Spleen (tissue), 11 donors: ENCODE measurements at regions not wholly inside any gene's neighbourhood (a gene's known extent, or its start where the extent isn't known, plus 50 kb on each side); places are given as distances from the start of the nearest gene placed in this dataset.

ENCODE experiments used
- DNase-seq: peaks from one replicate; pipeline ENCODE4 v3.0.0-alpha.2; 2020
- H3K27ac ChIP-seq, 8 donors: fragments of 200-600 bp; sonication (generic) in 7 of 8; 1 replicate in 4 of 8; 2 replicates in 4 of 8; pipeline versions ENCODE4 v1.5.0 to v1.8.0; 2016 to 2021; ENCODE audit warnings: inconsistent platforms in 4 of 8, mild to moderate bottlenecking in 4 of 8, moderate library complexity in 1 of 8
- H3K27me3 ChIP-seq, 7 donors: fragments of 200-600 bp; sonication (generic) in 6 of 7; replicated peaks in 1 of 7; 1 replicate in 4 of 7; 2 replicates in 3 of 7; pipeline versions ENCODE4 v1.5.0 to v1.8.0; 2016 to 2021; ENCODE audit warnings: inconsistent platforms in 3 of 7, mild to moderate bottlenecking in 1 of 7
- H3K36me3 ChIP-seq, 6 donors: fragments of 200-600 bp; sonication (generic) in 5 of 6; 1 replicate in 4 of 6; 2 replicates in 2 of 6; pipeline versions ENCODE4 v1.5.0 to v1.8.0; 2016 to 2021; ENCODE audit warnings: inconsistent platforms in 2 of 6
- H3K4me1 ChIP-seq, 6 donors: fragments of 200-600 bp; sonication (generic) in 5 of 6; 1 replicate in 3 of 6; 2 replicates in 3 of 6; pipeline versions ENCODE4 v1.5.0 to v1.8.0; 2016 to 2021; ENCODE audit warnings: inconsistent platforms in 3 of 6
- H3K4me3 ChIP-seq, 8 donors: fragments of 200-600 bp; sonication (generic) in 7 of 8; 1 replicate in 4 of 8; 2 replicates in 4 of 8; pipeline versions ENCODE4 v1.5.0 to v1.8.0; 2016 to 2021; ENCODE audit warnings: inconsistent platforms in 4 of 8, mild to moderate bottlenecking in 4 of 8, moderate library complexity in 2 of 8
- H3K9me3 ChIP-seq, 8 donors: fragments of 200-600 bp; sonication (generic) in 7 of 8; 1 replicate in 4 of 8; 2 replicates in 4 of 8; pipeline versions ENCODE4 v1.5.0 to v1.8.0; 2016 to 2021; ENCODE audit warnings: inconsistent platforms in 4 of 8
- CTCF ChIP-seq, 11 experiments: fragments of 200-600 bp in 7 of 11; fragments of 450-650 bp in 4 of 11; sonication (generic) in 4 of 11; IDR thresholded peaks in 8 of 11; conservative IDR thresholded peaks in 3 of 11; 1 replicate in 7 of 11; 2 replicates in 4 of 11; pipeline versions ENCODE4 v1.4.0 to v1.8.0; 2016 to 2021; ENCODE audit warnings: antibody characterized with exemption in 11 of 11, inconsistent platforms in 4 of 11, mild to moderate bottlenecking in 1 of 11
- POLR2A ChIP-seq, 3 donors: fragments of 450-650 bp; IDR thresholded peaks; one replicate each; pipeline ENCODE4 v1.5.1; 2017; ENCODE audit warnings: antibody characterized with exemption in 3 of 3, mild to moderate bottlenecking in 1 of 3
- POLR2AphosphoS5 ChIP-seq, 3 donors: sonication (generic); formaldehyde crosslinking; IDR thresholded peaks; one replicate each; pipeline ENCODE4 v1.5.1; 2017; ENCODE audit warnings: antibody characterized with exemption in 3 of 3
- WGBS, 5 donors: extraction: QIAGEN DNeasy Blood & Tissue Kit in 3 of 5; methylation state at CpG; one replicate each; pipeline versions ENCODE4 v1.1.5 to v1.1.7; 2013 to 2018; 5-methylcytosine and 5-hydroxymethylcytosine counted together
- intact Hi-C: fragments of 100-400 bp; cut with DNase I; formaldehyde crosslinking; loops from one replicate; pipeline ENCODE4 v1.15.0; 2023; ENCODE audit warnings: low total_unique reads
- donor health status: healthy with polysubstance abuse.
- donor health status: DM: no; HTN: no; CAD: no; lungs with moderate emphysema.
- donor health status: DM: no; HTN: no; CAD: no.
- donor health status: Bipolar disorder and iron deficiency.
- donor health status: healthy.
- donor health status: DM: no; HTN: no; CAD: no.
- donor health status: DM: yes; HTN: yes; CAD: no.

- Histone ChIP-seq H3K27me3 (no peaks in the 10 kb centered on the region), H3K36me3 (no peaks in the 10 kb centered on the region), H3K4me3 (no peak overlapping the region), H3K4me1 (no peaks in the 10 kb centered on the region), H3K9me3 (peaks cover 0 to 28% (median 14%) of the 10 kb centered on the region in 8 donors), H3K27ac (no peak overlapping the region)
- no peak for DNase-seq
- intact Hi-C loops: no loop called here
- 62 to 79% (median 66%) methylated on average over 3 of the region's 3 CpGs for WGBS, 5 donors
- TF ChIP-seq POLR2A (IDR thresholded peaks at IDR 0.05) (no peak), POLR2AphosphoS5 (IDR thresholded peaks at IDR 0.05) (no peak), CTCF (IDR thresholded peaks at IDR 0.05 in 8 of 11, conservative IDR thresholded peaks at IDR 0.05 in 3 of 11) (no peak)
Observed at GRCh38 chr16:64182985-64183384, 938.9 kb downstream of the CDH11 start.

GRCh38 chr16:64181271-64181925 lies 940.5 kb downstream of the CDH11 start:
- Histone ChIP-seq H3K4me3 (no peak overlapping the region), H3K27me3 (no peaks in the 10 kb centered on the region), H3K27ac (no peak overlapping the region), H3K36me3 (no peaks in the 10 kb centered on the region), H3K9me3 (peaks cover 0 to 40% (median 28%) of the 10 kb centered on the region in 8 donors), H3K4me1 (no peaks in the 10 kb centered on the region)
- intact Hi-C loops: no loop called here
- 66 to 80% (median 72%) methylated on average over 4 of the region's 4 CpGs for WGBS, 5 donors
- TF ChIP-seq POLR2A (IDR thresholded peaks at IDR 0.05): no peak
- TF ChIP-seq CTCF (IDR thresholded peaks at IDR 0.05 in 8 of 11, conservative IDR thresholded peaks at IDR 0.05 in 3 of 11): no peak
- no peak for TF ChIP-seq POLR2AphosphoS5 (IDR thresholded peaks at IDR 0.05)
- no peak for DNase-seq

GRCh38 chr16:64180136-64180900 lies 941.5 kb downstream of the CDH11 start:
- no peak for DNase-seq
- Histone ChIP-seq H3K27me3 (no peaks in the 10 kb centered on the region), H3K36me3 (no peaks in the 10 kb centered on the region), H3K9me3 (peaks cover 0 to 45% (median 30%) of the 10 kb centered on the region in 8 donors), H3K4me1 (no peaks in the 10 kb centered on the region), H3K4me3 (no peak overlapping the region), H3K27ac (no peak overlapping the region)
- intact Hi-C loops: no loop called here
- WGBS, 5 donors: 86 to 95% (median 87%) methylated on average over 4 of the region's 4 CpGs
- TF ChIP-seq CTCF (IDR thresholded peaks at IDR 0.05 in 8 of 11, conservative IDR thresholded peaks at IDR 0.05 in 3 of 11) (no peak), POLR2A (IDR thresholded peaks at IDR 0.05) (no peak), POLR2AphosphoS5 (IDR thresholded peaks at IDR 0.05) (no peak)

GRCh38 chr16:64174327-64174726 lies 947.5 kb downstream of the CDH11 start:
- Histone ChIP-seq H3K36me3 (no peaks in the 10 kb centered on the region), H3K27ac (no peak overlapping the region), H3K4me3 (no peak overlapping the region), H3K27me3 (no peaks in the 10 kb centered on the region), H3K9me3 (peaks cover 0 to 34% (median 30%) of the 10 kb centered on the region in 8 donors), H3K4me1 (no peaks in the 10 kb centered on the region)
- no peak for TF ChIP-seq POLR2AphosphoS5 (IDR thresholded peaks at IDR 0.05)
- TF ChIP-seq POLR2A (IDR thresholded peaks at IDR 0.05): no peak
- no peak for TF ChIP-seq CTCF (IDR thresholded peaks at IDR 0.05 in 8 of 11, conservative IDR thresholded peaks at IDR 0.05 in 3 of 11)
- intact Hi-C loops: no loop called here
- 51 to 91% (median 69%) methylated on average over 2 of the region's 2 CpGs for WGBS, 5 donors
- DNase-seq: no peak
